Natural killer cell (primary cell): ENCODE measurements at regions not wholly inside any gene's neighbourhood (a gene's known extent, or its start where the extent isn't known, plus 50 kb on each side); places are given as distances from the start of the nearest gene placed in this dataset.

Experiments used
- ATAC-seq, 3 donors: fragments of 150-1000 bp in 2 of 3; fragments of 200-7000 bp in 1 of 3; cut with Tn5 transposase; 1 replicate in 1 of 3; 2 replicates in 2 of 3; pipeline ENCODE4 v1.10.0; 2021; ENCODE audit warnings: mild to moderate bottlenecking in 2 of 3, moderate library complexity in 2 of 3
- DNase-seq, 2 donors: peaks; one replicate each; pipeline versions ENCODE4 v3.0.0 to v3.0.0-alpha.2; 2013 to 2021; ENCODE audit warnings: mixed read lengths in 1 of 2
- H3K27ac ChIP-seq: one replicate; pipeline ENCODE4 v1.5.1; 2013; ENCODE audit warnings: mild to moderate bottlenecking, low read length
- H3K27me3 ChIP-seq: one replicate; pipeline ENCODE4 v1.6.1; 2013; ENCODE audit warnings: low read length; ENCODE audit not compliant: control insufficient read depth, insufficient read depth
- H3K36me3 ChIP-seq: one replicate; pipeline ENCODE4 v1.6.1; 2013; ENCODE audit warnings: low read length; ENCODE audit not compliant: control insufficient read depth, insufficient read depth
- H3K4me1 ChIP-seq: one replicate; pipeline ENCODE4 v1.6.1; 2013; ENCODE audit warnings: low read length; ENCODE audit not compliant: control insufficient read depth, insufficient read depth
- H3K4me3 ChIP-seq: one replicate; pipeline ENCODE4 v1.5.1; 2013; ENCODE audit warnings: low read length
- H3K9me3 ChIP-seq: one replicate; pipeline ENCODE4 v1.6.1; 2013; ENCODE audit warnings: low read length; ENCODE audit not compliant: control insufficient read depth, insufficient read depth
- H3K27ac Mint-ChIP-seq, 2 donors: one replicate each; pipeline ENCODE4 v1.8.0; 2022; ENCODE audit warnings: mild to moderate bottlenecking in 2 of 2, mixed read lengths in 2 of 2, moderate library complexity in 1 of 2
- H3K27me3 Mint-ChIP-seq, 2 donors: one replicate each; pipeline ENCODE4 v1.8.0; 2022; ENCODE audit warnings: low read depth in 2 of 2, mixed read lengths in 2 of 2
- H3K36me3 Mint-ChIP-seq: one replicate; pipeline ENCODE4 v1.8.0; 2022; ENCODE audit warnings: mixed read lengths
- H3K4me1 Mint-ChIP-seq, 2 donors: one replicate each; pipeline ENCODE4 v1.8.0; 2022; ENCODE audit warnings: mixed read lengths in 2 of 2
- H3K4me3 Mint-ChIP-seq: one replicate; pipeline ENCODE4 v1.8.0; 2022; ENCODE audit warnings: mild to moderate bottlenecking, moderate library complexity, mixed read lengths
- H3K9me3 Mint-ChIP-seq, 2 donors: one replicate each; pipeline ENCODE4 v1.8.0; 2022; ENCODE audit warnings: mixed read lengths in 2 of 2
- WGBS: methylation state at CpG from one replicate; pipeline ENCODE4 v1.1.7; 2013; ENCODE audit warnings: missing lambda C conversion rate; ENCODE audit not compliant: insufficient coverage; 5-methylcytosine and 5-hydroxymethylcytosine counted together
- intact Hi-C: fragments of 100-400 bp; cut with micrococcal nuclease; formaldehyde crosslinking; loops from one replicate; pipeline ENCODE4 v1.14.2; 2022
- TF ChIP-seq, protein P1 (sequence below): fragments of 200-600 bp; IDR thresholded peaks from one replicate; pipeline ENCODE4 v1.8.0; 2022; ENCODE audit warnings: antibody characterized with exemption

DNA sequence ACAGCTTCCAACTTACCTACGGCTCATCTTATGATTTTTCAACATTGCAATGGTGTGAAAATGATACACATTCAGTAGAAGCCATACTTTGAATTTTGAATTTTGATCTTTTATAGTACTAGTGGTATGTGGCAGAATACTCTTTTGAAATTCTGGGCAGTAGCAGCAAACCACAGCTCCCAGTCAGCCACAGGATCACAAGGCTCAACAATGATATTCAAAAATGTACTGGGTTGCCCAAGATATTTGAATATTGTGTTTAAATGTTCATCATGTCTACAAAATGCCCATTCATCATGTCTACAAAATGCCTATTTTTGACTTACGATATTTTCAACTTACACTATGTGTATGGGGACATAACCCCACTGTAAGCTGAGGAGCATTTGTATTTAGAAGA is 81.3 kb upstream of the PRR16 start:
- H3K36me3 ChIP-seq = no peaks in the 10 kb centered on the region
- H3K4me3 Mint-ChIP-seq = no peak overlapping the region
- no peak for ATAC-seq
- no peak for DNase-seq
- peaks cover 12 to 13% of the 10 kb centered on the region in 2 donors for H3K9me3 Mint-ChIP-seq
- no peaks in the 10 kb centered on the region for H3K4me1 Mint-ChIP-seq
- no peak overlapping the region for H3K27ac Mint-ChIP-seq
- H3K27ac ChIP-seq = no peak overlapping the region
- no peaks in the 10 kb centered on the region for H3K27me3 ChIP-seq
- H3K36me3 Mint-ChIP-seq = peaks cover 13% of the 10 kb centered on the region
- no peaks in the 10 kb centered on the region for H3K4me1 ChIP-seq
- intact Hi-C loops = no loop called here
- no peak overlapping the region for H3K4me3 ChIP-seq
- TF ChIP-seq, protein P1, sequence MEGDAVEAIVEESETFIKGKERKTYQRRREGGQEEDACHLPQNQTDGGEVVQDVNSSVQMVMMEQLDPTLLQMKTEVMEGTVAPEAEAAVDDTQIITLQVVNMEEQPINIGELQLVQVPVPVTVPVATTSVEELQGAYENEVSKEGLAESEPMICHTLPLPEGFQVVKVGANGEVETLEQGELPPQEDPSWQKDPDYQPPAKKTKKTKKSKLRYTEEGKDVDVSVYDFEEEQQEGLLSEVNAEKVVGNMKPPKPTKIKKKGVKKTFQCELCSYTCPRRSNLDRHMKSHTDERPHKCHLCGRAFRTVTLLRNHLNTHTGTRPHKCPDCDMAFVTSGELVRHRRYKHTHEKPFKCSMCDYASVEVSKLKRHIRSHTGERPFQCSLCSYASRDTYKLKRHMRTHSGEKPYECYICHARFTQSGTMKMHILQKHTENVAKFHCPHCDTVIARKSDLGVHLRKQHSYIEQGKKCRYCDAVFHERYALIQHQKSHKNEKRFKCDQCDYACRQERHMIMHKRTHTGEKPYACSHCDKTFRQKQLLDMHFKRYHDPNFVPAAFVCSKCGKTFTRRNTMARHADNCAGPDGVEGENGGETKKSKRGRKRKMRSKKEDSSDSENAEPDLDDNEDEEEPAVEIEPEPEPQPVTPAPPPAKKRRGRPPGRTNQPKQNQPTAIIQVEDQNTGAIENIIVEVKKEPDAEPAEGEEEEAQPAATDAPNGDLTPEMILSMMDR = no peak
- WGBS = no CpG with 5 or more reads among the region's 2 CpGs
- no peaks in the 10 kb centered on the region for H3K27me3 Mint-ChIP-seq
- H3K9me3 ChIP-seq = peaks cover 10% of the 10 kb centered on the region

DNA sequence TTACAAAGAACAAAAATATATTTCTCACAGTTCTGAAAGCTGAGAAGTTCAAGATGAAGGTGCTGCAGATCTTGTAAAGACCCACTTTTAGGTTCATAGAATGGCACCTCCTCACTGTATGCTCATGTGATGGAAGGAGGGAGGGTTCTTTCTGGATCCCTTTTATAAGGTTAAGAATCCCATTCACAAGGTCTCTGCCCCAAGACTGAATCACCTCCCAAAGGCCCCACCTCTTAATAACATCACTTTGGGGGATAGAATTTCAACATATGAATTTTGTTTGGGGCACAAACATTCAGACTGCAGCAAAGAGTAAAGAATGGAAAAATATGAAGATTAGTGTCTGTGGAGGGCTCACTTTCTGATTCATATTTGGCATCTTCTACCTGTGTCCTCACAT is 77.1 kb upstream of the PRR16 start:
- no peak for ATAC-seq

DNA sequence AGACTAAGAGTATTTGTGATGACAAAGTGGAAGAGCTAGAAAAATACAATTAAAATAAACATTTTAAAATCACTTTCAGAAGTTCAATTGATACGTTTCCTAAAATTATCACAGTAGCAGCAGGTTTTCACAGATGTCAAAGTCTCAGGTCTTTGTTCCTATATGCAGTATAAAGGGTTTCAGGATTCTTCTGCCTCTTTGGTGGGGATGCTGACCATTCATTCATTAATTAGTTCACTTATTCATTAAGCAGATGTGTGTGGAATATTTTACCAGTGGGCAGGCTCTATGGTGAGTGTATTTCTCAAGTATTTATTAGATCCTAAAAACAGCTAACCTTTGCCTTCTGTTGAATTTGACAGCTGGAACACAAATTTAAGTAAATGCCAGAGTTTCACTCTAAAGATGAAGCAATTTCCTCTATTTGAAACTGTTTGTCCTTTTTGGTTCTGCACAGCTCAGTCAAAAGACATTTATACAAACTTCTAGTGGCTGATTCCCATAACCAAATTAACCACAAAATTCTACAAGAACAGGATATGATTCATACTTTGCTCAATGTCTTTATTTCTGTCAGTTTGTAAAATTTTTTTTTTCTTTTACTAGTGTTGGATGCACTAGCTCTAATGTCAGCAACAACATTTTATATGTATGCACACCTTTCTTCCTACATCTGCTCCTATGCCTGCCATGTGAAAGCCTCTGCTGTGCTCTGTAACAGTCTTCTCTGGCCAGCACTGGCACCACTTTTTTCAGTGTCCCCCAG is 75.9 kb upstream of the PRR16 start:
- peaks cover 0 to 9% of the 10 kb centered on the region in 2 donors for H3K4me1 Mint-ChIP-seq
- DNase-seq = no peak
- Histone ChIP-seq H3K36me3 (no peaks in the 10 kb centered on the region), H3K27ac (no peak overlapping the region), H3K4me1 (peaks cover 3% of the 10 kb centered on the region), H3K4me3 (no peak overlapping the region), H3K9me3 (no peaks in the 10 kb centered on the region), H3K27me3 (no peaks in the 10 kb centered on the region)
- no CpG with 5 or more reads among the region's 1 CpG for WGBS
- intact Hi-C loops = no loop called here
- no peaks in the 10 kb centered on the region for H3K27me3 Mint-ChIP-seq
- peak in 1 of 3 donors; percentile 37 for ATAC-seq
- peak overlapping the region in 1 of 2 donors; percentile 34 for H3K27ac Mint-ChIP-seq
- no peak overlapping the region for H3K4me3 Mint-ChIP-seq
- H3K36me3 Mint-ChIP-seq = no peaks in the 10 kb centered on the region
- peaks cover 5 to 14% of the 10 kb centered on the region in 2 donors for H3K9me3 Mint-ChIP-seq
- TF ChIP-seq, protein P1 = no peak

More for the DNA sequence above, 77.1 kb upstream of the PRR16 start:
- Mint-ChIP-seq H3K27me3 (no peaks in the 10 kb centered on the region), H3K4me3 (no peak overlapping the region), H3K27ac (no peak overlapping the region), H3K9me3 (peaks cover 6 to 8% of the 10 kb centered on the region in 2 donors), H3K36me3 (no peaks in the 10 kb centered on the region), H3K4me1 (peaks cover 0 to 9% of the 10 kb centered on the region in 2 donors)
- Histone ChIP-seq H3K9me3 (no peaks in the 10 kb centered on the region), H3K36me3 (no peaks in the 10 kb centered on the region), H3K4me3 (no peak overlapping the region), H3K27me3 (no peaks in the 10 kb centered on the region), H3K4me1 (peaks cover 3% of the 10 kb centered on the region), H3K27ac (no peak overlapping the region)
- TF ChIP-seq, protein P1 = no peak
- intact Hi-C loops = no loop called here
- DNase-seq = no peak

DNA sequence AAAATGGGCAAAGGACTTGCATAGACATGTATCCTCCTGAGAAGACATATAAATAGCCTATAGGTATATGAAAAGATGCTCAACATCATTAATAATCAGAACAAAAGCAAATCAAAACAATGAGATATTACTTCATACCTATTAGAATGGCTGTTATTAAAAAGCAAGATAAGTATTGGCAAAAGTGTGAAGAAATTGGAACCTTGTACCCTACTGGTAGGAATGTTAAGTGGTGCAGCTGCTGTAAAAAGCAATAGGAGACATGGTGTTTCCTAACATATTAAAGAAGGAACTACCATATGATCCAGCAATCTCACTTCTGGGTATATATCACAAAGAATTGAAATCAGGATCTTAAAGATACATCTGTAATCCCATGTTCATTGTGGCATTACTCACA is 69.8 kb upstream of the PRR16 start:
- H3K4me3 ChIP-seq = no peak overlapping the region
- Mint-ChIP-seq H3K27me3 (no peaks in the 10 kb centered on the region), H3K9me3 (peaks cover 16 to 29% of the 10 kb centered on the region in 2 donors), H3K4me1 (no peaks in the 10 kb centered on the region), H3K27ac (no peak overlapping the region), H3K4me3 (no peak overlapping the region), H3K36me3 (peaks cover 14% of the 10 kb centered on the region)
- TF ChIP-seq, protein P1 = no peak
- no peaks in the 10 kb centered on the region for H3K27me3 ChIP-seq
- ATAC-seq (no peak), DNase-seq (no peak)
- intact Hi-C loops = no loop called here
- H3K9me3 ChIP-seq = no peaks in the 10 kb centered on the region
- H3K36me3 ChIP-seq = no peaks in the 10 kb centered on the region
- no peak overlapping the region for H3K27ac ChIP-seq
- H3K4me1 ChIP-seq = no peaks in the 10 kb centered on the region
